H9 (cell line): ENCODE measurements at regions not wholly inside any gene's neighbourhood (a gene's known extent, or its start where the extent isn't known, plus 50 kb on each side); places are given as distances from the start of the nearest gene placed in this dataset.

Experiments used
- DNase-seq: peaks from one replicate; pipeline ENCODE4 v3.0.0-alpha.2; 2017
- H2AFZ ChIP-seq: one replicate; pipeline ENCODE4 v1.6.1; 2013; ENCODE audit warnings: mild to moderate bottlenecking, low read length, control low read depth, moderate library complexity
- H2AK5ac ChIP-seq: 2 replicates; pipeline ENCODE4 v1.6.1; 2013; ENCODE audit warnings: low read length, control low read depth, mixed read lengths; ENCODE audit not compliant: insufficient read length
- H2BK120ac ChIP-seq: one replicate; pipeline ENCODE4 v1.6.1; 2013; ENCODE audit warnings: low read depth, mild to moderate bottlenecking, low read length, control low read depth, inconsistent platforms; ENCODE audit not compliant: poor library complexity, severe bottlenecking
- H2BK12ac ChIP-seq: 2 replicates; pipeline ENCODE4 v1.6.1; 2013; ENCODE audit warnings: low read length, control low read depth, mixed read lengths, low read depth; ENCODE audit not compliant: insufficient read length
- H2BK15ac ChIP-seq: 2 replicates; pipeline ENCODE4 v1.6.1; 2013; ENCODE audit warnings: low read depth, low read length, control low read depth
- H2BK20ac ChIP-seq: one replicate; pipeline ENCODE4 v1.6.1; 2013; ENCODE audit warnings: low read depth, mild to moderate bottlenecking, low read length, control low read depth, inconsistent platforms; ENCODE audit not compliant: poor library complexity, severe bottlenecking
- H2BK5ac ChIP-seq: 2 replicates; pipeline ENCODE4 v1.6.1; 2013; ENCODE audit warnings: low read length, control low read depth, mixed read lengths; ENCODE audit not compliant: insufficient read length
- H3K14ac ChIP-seq: 2 replicates; pipeline ENCODE4 v1.6.1; 2013; ENCODE audit warnings: low read length, control low read depth; ENCODE audit not compliant: insufficient read depth
- H3K18ac ChIP-seq: 2 replicates; pipeline ENCODE4 v1.6.1; 2013; ENCODE audit warnings: low read depth, mild to moderate bottlenecking, mixed read lengths, low read length, control low read depth; ENCODE audit not compliant: insufficient read length
- H3K23ac ChIP-seq: 2 replicates; pipeline ENCODE4 v1.6.1; 2013; ENCODE audit warnings: low read length, control low read depth, mixed read lengths, low read depth; ENCODE audit not compliant: insufficient read length
- H3K23me2 ChIP-seq: 2 replicates; pipeline ENCODE4 v1.6.1; 2013; ENCODE audit warnings: low read depth, mild to moderate bottlenecking, mixed read lengths, low read length, control low read depth; ENCODE audit not compliant: insufficient read length, poor library complexity, severe bottlenecking
- H3K27ac ChIP-seq: 2 replicates; pipeline ENCODE4 v1.5.1; 2013; ENCODE audit warnings: low read length, control low read depth, mixed read lengths, low read depth; ENCODE audit not compliant: insufficient read length
- H3K27me3 ChIP-seq: 2 replicates; pipeline ENCODE4 v1.6.1; 2013; ENCODE audit warnings: low read length, control low read depth, inconsistent platforms; ENCODE audit not compliant: insufficient read depth
- H3K4ac ChIP-seq: 2 replicates; pipeline ENCODE4 v1.6.1; 2013; ENCODE audit warnings: low read depth, mild to moderate bottlenecking, control low read depth, inconsistent platforms, low read length, moderate library complexity
- H3K4me1 ChIP-seq: 2 replicates; pipeline ENCODE4 v1.6.1; 2013; ENCODE audit warnings: low read length, control low read depth, inconsistent platforms; ENCODE audit not compliant: insufficient read depth
- H3K4me2 ChIP-seq: 2 replicates; pipeline ENCODE4 v1.6.1; 2013; ENCODE audit warnings: low read length, control low read depth, mixed read lengths; ENCODE audit not compliant: insufficient read length, insufficient read depth
- H3K56ac ChIP-seq: 2 replicates; pipeline ENCODE4 v1.6.1; 2013; ENCODE audit warnings: low read depth, mild to moderate bottlenecking, mixed read lengths, low read length, control low read depth; ENCODE audit not compliant: insufficient read length
- H3K79me1 ChIP-seq: 2 replicates; pipeline ENCODE4 v1.6.1; 2013; ENCODE audit warnings: low read depth, mild to moderate bottlenecking, moderate library complexity, low read length, control low read depth, inconsistent platforms; ENCODE audit not compliant: insufficient read depth, poor library complexity, severe bottlenecking
- H3K79me2 ChIP-seq: 2 replicates; pipeline ENCODE4 v1.6.1; 2013; ENCODE audit warnings: low read length, control low read depth, inconsistent platforms; ENCODE audit not compliant: insufficient read depth
- H3K9ac ChIP-seq: 2 replicates; pipeline ENCODE4 v1.6.1; 2013; ENCODE audit warnings: low read length, control low read depth, mixed read lengths; ENCODE audit not compliant: insufficient read length; ENCODE audit errors: extremely low read depth
- H3K9me3 ChIP-seq: one replicate; pipeline ENCODE4 v1.6.1; 2013; ENCODE audit warnings: low read depth, low read length, inconsistent platforms; ENCODE audit not compliant: control insufficient read depth
- H3T11ph ChIP-seq: one replicate; pipeline ENCODE4 v1.6.1; 2013; ENCODE audit warnings: mild to moderate bottlenecking, low read length, control low read depth, inconsistent platforms
- H4K20me1 ChIP-seq: one replicate; pipeline ENCODE4 v1.6.1; 2013; ENCODE audit not compliant: control insufficient read depth, insufficient read length, insufficient read depth
- H4K5ac ChIP-seq: 2 replicates; pipeline ENCODE4 v1.6.1; 2013; ENCODE audit warnings: low read depth, mild to moderate bottlenecking, mixed read lengths, low read length, control low read depth; ENCODE audit not compliant: insufficient read length
- H4K8ac ChIP-seq: replicated peaks from 2 replicates; pipeline ENCODE4 v1.6.1; 2013; ENCODE audit warnings: low read length, control low read depth, mixed read lengths, low read depth; ENCODE audit not compliant: insufficient read length
- H4K91ac ChIP-seq: 2 replicates; pipeline ENCODE4 v1.6.1; 2013; ENCODE audit warnings: low read depth, mild to moderate bottlenecking, moderate library complexity, mixed read lengths, low read length, control low read depth; ENCODE audit not compliant: insufficient read length
- H3K27ac Mint-ChIP-seq, 3 experiments: 2 replicates in 2 of 3; 3 replicates in 1 of 3; pipeline ENCODE4 v1.8.0; 2020 to 2021; ENCODE audit warnings: mixed read lengths in 3 of 3, mild to moderate bottlenecking in 1 of 3, moderate library complexity in 1 of 3
- H3K27me3 Mint-ChIP-seq: 2 replicates; pipeline ENCODE4 v1.8.0; 2021; ENCODE audit warnings: low read depth, mild to moderate bottlenecking, moderate library complexity, mixed read lengths
- H3K36me3 Mint-ChIP-seq, 3 experiments: 2 replicates in 2 of 3; 3 replicates in 1 of 3; pipeline ENCODE4 v1.8.0; 2020 to 2021; ENCODE audit warnings: low read depth in 3 of 3, mixed read lengths in 3 of 3; ENCODE audit not compliant: insufficient read depth in 1 of 3
- H3K4me1 Mint-ChIP-seq, 2 experiments: 2 replicates each; pipeline ENCODE4 v1.8.0; 2020; ENCODE audit warnings: mixed read lengths in 2 of 2
- H3K4me3 Mint-ChIP-seq, 2 experiments: 2 replicates in 1 of 2; 3 replicates in 1 of 2; pipeline ENCODE4 v1.8.0; 2020 to 2021; ENCODE audit warnings: mild to moderate bottlenecking in 2 of 2, mixed read lengths in 2 of 2, moderate library complexity in 1 of 2
- H3K9me3 Mint-ChIP-seq, 2 experiments: 2 replicates in 1 of 2; 3 replicates in 1 of 2; pipeline ENCODE4 v1.8.0; 2020; ENCODE audit warnings: mild to moderate bottlenecking in 2 of 2, mixed read lengths in 2 of 2, moderate library complexity in 1 of 2
- WGBS: extraction: QIAGEN DNeasy Blood & Tissue Kit; methylation state at CpG from one replicate; pipeline ENCODE4 v1.1.7; 2013; ENCODE audit warnings: missing lambda C conversion rate, low lambda C conversion rate, mixed read lengths; ENCODE audit not compliant: insufficient read length; ENCODE audit errors: extremely low coverage; 5-methylcytosine and 5-hydroxymethylcytosine counted together
- TF ChIP-seq, protein P1 (sequence below): fragments of 200-600 bp; sonication (generic); conservative IDR thresholded peaks from 3 replicates; pipeline ENCODE4 v1.8.0; 2021; ENCODE audit warnings: antibody characterized with exemption, mild to moderate bottlenecking

DNA sequence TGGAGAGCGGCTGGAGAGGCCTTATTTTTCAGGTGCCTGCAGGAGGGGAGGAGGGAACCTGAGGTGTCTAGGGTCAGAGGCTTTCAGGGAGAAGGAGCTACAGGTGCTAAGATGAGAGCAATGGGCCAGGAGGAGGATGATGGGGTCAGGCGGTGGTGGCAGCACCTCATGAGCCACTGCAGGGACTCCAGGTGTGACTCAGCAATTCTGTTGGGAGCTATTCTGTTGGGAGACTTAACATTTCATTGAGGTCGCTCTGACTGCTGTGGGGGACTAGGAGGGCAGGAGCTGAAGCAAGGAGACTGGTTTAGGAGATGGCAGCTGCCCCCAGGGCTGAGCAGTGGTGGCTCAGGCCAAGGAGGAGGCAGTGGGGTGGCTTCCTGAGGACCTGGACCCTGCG lies 65.0 kb downstream of the CLDN34 start:
- Histone ChIP-seq H3K4me2 (no peak overlapping the region), H3K27ac (no peak overlapping the region), H3K23ac (no peak overlapping the region), H3K27me3 (no peaks in the 10 kb centered on the region), H3K79me2 (peaks cover 4% of the 10 kb centered on the region; the same call in 1 of the 2 replicates), H4K91ac (no peak overlapping the region), H3K56ac (no peak overlapping the region), H3K18ac (peak overlapping the region; percentile 43), H4K5ac (no peak overlapping the region), H2AFZ (no peak overlapping the region), H3K79me1 (no peaks in the 10 kb centered on the region), H2BK12ac (no peak overlapping the region), H2AK5ac (no peak overlapping the region), H4K8ac (no peak overlapping the region), H2BK5ac (no peak overlapping the region), H3K14ac (peak overlapping the region; percentile 58), H2BK120ac (no peak overlapping the region), H3T11ph (no peak overlapping the region), H3K4ac (no peak overlapping the region), H4K20me1 (no peaks in the 10 kb centered on the region), H3K9ac (no peak overlapping the region), H3K9me3 (no peaks in the 10 kb centered on the region), H3K4me1 (no peaks in the 10 kb centered on the region; the same call in 1 of the 2 replicates), H2BK20ac (no peak overlapping the region), H3K23me2 (no peaks in the 10 kb centered on the region), H2BK15ac (no peak overlapping the region)
- no CpG with 5 or more reads among the region's 4 CpGs for WGBS
- peaks cover 9 to 18% (median 10%) of the 10 kb centered on the region in 3 experiments; a peak in 6 of 7 replicates for H3K36me3 Mint-ChIP-seq
- no peak overlapping the region for H3K4me3 Mint-ChIP-seq
- TF ChIP-seq, protein P1, sequence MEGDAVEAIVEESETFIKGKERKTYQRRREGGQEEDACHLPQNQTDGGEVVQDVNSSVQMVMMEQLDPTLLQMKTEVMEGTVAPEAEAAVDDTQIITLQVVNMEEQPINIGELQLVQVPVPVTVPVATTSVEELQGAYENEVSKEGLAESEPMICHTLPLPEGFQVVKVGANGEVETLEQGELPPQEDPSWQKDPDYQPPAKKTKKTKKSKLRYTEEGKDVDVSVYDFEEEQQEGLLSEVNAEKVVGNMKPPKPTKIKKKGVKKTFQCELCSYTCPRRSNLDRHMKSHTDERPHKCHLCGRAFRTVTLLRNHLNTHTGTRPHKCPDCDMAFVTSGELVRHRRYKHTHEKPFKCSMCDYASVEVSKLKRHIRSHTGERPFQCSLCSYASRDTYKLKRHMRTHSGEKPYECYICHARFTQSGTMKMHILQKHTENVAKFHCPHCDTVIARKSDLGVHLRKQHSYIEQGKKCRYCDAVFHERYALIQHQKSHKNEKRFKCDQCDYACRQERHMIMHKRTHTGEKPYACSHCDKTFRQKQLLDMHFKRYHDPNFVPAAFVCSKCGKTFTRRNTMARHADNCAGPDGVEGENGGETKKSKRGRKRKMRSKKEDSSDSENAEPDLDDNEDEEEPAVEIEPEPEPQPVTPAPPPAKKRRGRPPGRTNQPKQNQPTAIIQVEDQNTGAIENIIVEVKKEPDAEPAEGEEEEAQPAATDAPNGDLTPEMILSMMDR, result no peak
- peaks cover 30 to 33% of the 10 kb centered on the region in 2 experiments for H3K9me3 Mint-ChIP-seq
- peak overlapping the region; percentile 46 to 87 (median 85); a peak in 6 of 7 replicates for H3K27ac Mint-ChIP-seq
- peaks cover 14 to 16% of the 10 kb centered on the region in 2 experiments for H3K4me1 Mint-ChIP-seq
- no peaks in the 10 kb centered on the region for H3K27me3 Mint-ChIP-seq
- no peak for DNase-seq
